ENCODE measurements at regions not wholly inside any gene's neighbourhood (a gene's known extent, or its start where the extent isn't known, plus 50 kb on each side); places are given as distances from the start of the nearest gene placed in this dataset.

GRCh38 chrX:28108186-28108945 lies 127.1 kb upstream of the DCAF8L1 start:
- H3K4me2 ChIP-seq (ENCODE audit: low read depth, low read length, poor library complexity, severe bottlenecking) = no peak overlapping the region
- H3K79me2 ChIP-seq (ENCODE audit: insufficient read depth, low read length) = no peaks in the 10 kb centered on the region
- no peaks in the 10 kb centered on the region for H3F3A ChIP-seq (ENCODE audit: low read depth)
- H3K9ac ChIP-seq (ENCODE audit: low read depth, low read length, poor library complexity, severe bottlenecking) = no peak overlapping the region
- no peak overlapping the region for H2AFZ ChIP-seq (ENCODE audit: low read length)
- H3K4me3 ChIP-seq (ENCODE audit: low read length, poor library complexity, severe bottlenecking) = no peak overlapping the region
- TF ChIP-seq, protein P1, sequence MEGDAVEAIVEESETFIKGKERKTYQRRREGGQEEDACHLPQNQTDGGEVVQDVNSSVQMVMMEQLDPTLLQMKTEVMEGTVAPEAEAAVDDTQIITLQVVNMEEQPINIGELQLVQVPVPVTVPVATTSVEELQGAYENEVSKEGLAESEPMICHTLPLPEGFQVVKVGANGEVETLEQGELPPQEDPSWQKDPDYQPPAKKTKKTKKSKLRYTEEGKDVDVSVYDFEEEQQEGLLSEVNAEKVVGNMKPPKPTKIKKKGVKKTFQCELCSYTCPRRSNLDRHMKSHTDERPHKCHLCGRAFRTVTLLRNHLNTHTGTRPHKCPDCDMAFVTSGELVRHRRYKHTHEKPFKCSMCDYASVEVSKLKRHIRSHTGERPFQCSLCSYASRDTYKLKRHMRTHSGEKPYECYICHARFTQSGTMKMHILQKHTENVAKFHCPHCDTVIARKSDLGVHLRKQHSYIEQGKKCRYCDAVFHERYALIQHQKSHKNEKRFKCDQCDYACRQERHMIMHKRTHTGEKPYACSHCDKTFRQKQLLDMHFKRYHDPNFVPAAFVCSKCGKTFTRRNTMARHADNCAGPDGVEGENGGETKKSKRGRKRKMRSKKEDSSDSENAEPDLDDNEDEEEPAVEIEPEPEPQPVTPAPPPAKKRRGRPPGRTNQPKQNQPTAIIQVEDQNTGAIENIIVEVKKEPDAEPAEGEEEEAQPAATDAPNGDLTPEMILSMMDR (conservative IDR thresholded peaks at IDR 0.05; ENCODE audit: low read length) = no peak
- TF ChIP-seq EZH2phosphoT487 (IDR thresholded peaks at IDR 0.05; ENCODE audit: borderline replicate concordance) = no peak
- no peaks in the 10 kb centered on the region for H3K36me3 ChIP-seq (ENCODE audit: insufficient read depth, low read length)
- no peaks in the 10 kb centered on the region for H3K27me3 ChIP-seq (ENCODE audit: insufficient read depth, low read length, poor library complexity, severe bottlenecking)
- no peaks in the 10 kb centered on the region for H3K4me1 ChIP-seq (ENCODE audit: insufficient read depth, low read length, poor library complexity, severe bottlenecking)
- H3K9me3 ChIP-seq (ENCODE audit: insufficient read depth, low read depth, low read length) = no peaks in the 10 kb centered on the region
- H4K20me1 ChIP-seq (ENCODE audit: insufficient read depth, low read length, poor library complexity, severe bottlenecking) = no peaks in the 10 kb centered on the region
- H3K9me2 ChIP-seq (replicated peaks; ENCODE audit: low read depth, low read length) = no peaks in the 10 kb centered on the region

GRCh38 chrX:28099166-28099565 lies 117.9 kb upstream of the DCAF8L1 start:
- Histone ChIP-seq H3K9ac (ENCODE audit: low read depth, low read length, poor library complexity, severe bottlenecking) (no peak overlapping the region), H3K36me3 (ENCODE audit: insufficient read depth, low read length) (no peaks in the 10 kb centered on the region), H3K4me3 (ENCODE audit: low read length, poor library complexity, severe bottlenecking) (no peak overlapping the region), H3K27me3 (ENCODE audit: insufficient read depth, low read length, poor library complexity, severe bottlenecking) (no peaks in the 10 kb centered on the region), H3K9me3 (ENCODE audit: insufficient read depth, low read depth, low read length) (no peaks in the 10 kb centered on the region), H3F3A (ENCODE audit: low read depth) (no peaks in the 10 kb centered on the region), H2AFZ (ENCODE audit: low read length) (no peak overlapping the region), H3K4me1 (ENCODE audit: insufficient read depth, low read length, poor library complexity, severe bottlenecking) (no peaks in the 10 kb centered on the region), H3K9me2 (replicated peaks; ENCODE audit: low read depth, low read length) (no peaks in the 10 kb centered on the region), H3K4me2 (ENCODE audit: low read depth, low read length, poor library complexity, severe bottlenecking) (no peak overlapping the region), H3K79me2 (ENCODE audit: insufficient read depth, low read length) (no peaks in the 10 kb centered on the region), H4K20me1 (ENCODE audit: insufficient read depth, low read length, poor library complexity, severe bottlenecking) (no peaks in the 10 kb centered on the region)
- TF ChIP-seq, protein P1 (conservative IDR thresholded peaks at IDR 0.05; ENCODE audit: low read length) = no peak
- TF ChIP-seq EZH2phosphoT487 (IDR thresholded peaks at IDR 0.05; ENCODE audit: borderline replicate concordance) = no peak

DNA sequence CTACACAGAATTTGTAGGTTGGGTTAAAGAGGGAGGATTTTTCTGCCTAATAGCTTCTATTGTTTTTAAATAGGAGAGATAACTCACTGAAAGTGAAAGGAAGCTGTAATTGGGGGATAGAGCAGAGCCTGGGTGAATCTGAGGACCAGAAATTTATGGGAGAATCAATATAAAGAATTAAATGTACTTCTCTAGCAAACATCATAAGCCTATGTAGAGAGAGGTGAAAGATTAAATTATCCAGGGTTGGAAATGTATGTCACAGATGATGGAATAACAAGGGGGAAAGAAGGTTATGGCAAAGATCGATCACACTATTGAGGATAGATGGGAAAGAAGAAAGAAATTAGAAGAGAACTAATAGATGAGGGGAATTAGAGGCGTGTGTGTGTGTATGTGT lies 104.4 kb upstream of the DCAF8L1 start:
- H2AFZ ChIP-seq (ENCODE audit: low read length) = no peak overlapping the region
- H3K4me2 ChIP-seq (ENCODE audit: low read depth, low read length, poor library complexity, severe bottlenecking) = no peak overlapping the region
- H4K20me1 ChIP-seq (ENCODE audit: insufficient read depth, low read length, poor library complexity, severe bottlenecking) = no peaks in the 10 kb centered on the region
- H3K4me3 ChIP-seq (ENCODE audit: low read length, poor library complexity, severe bottlenecking) = no peak overlapping the region
- no peaks in the 10 kb centered on the region for H3K36me3 ChIP-seq (ENCODE audit: insufficient read depth, low read length)
- no peak for TF ChIP-seq EZH2phosphoT487 (IDR thresholded peaks at IDR 0.05; ENCODE audit: borderline replicate concordance)
- TF ChIP-seq, protein P1 (conservative IDR thresholded peaks at IDR 0.05; ENCODE audit: low read length) = no peak
- no peaks in the 10 kb centered on the region for H3K9me3 ChIP-seq (ENCODE audit: insufficient read depth, low read depth, low read length)
- H3K27me3 ChIP-seq (ENCODE audit: insufficient read depth, low read length, poor library complexity, severe bottlenecking) = no peaks in the 10 kb centered on the region
- no peaks in the 10 kb centered on the region for H3K79me2 ChIP-seq (ENCODE audit: insufficient read depth, low read length)
- H3K9me2 ChIP-seq (replicated peaks; ENCODE audit: low read depth, low read length) = no peaks in the 10 kb centered on the region
- H3K4me1 ChIP-seq (ENCODE audit: insufficient read depth, low read length, poor library complexity, severe bottlenecking) = no peaks in the 10 kb centered on the region
- H3K9ac ChIP-seq (ENCODE audit: low read depth, low read length, poor library complexity, severe bottlenecking) = no peak overlapping the region
- H3F3A ChIP-seq (ENCODE audit: low read depth) = no peaks in the 10 kb centered on the region
